GM23338 (cell line): ENCODE measurements at regions not wholly inside any gene's neighbourhood (a gene's known extent, or its start where the extent isn't known, plus 50 kb on each side); places are given as distances from the start of the nearest gene placed in this dataset.
"Not testable (repeated sequence)": the region's sequence is repeated elsewhere in the genome, so short reads cannot be mapped to it uniquely, and the experiment has no call there.

Source experiments
- ATAC-seq: fragments of 200-7000 bp; cut with Tn5 transposase; 3 replicates; pipeline ENCODE4 v1.9.1; 2020
- DNase-seq: peaks from one replicate; pipeline ENCODE4 v3.0.0-alpha.2; 2015; ENCODE audit warnings: low spot score
- H2AFZ ChIP-seq: fragments of 200-600 bp; sonication (generic); 2 replicates; pipeline ENCODE4 v1.8.0; 2016; ENCODE audit warnings: antibody characterized with exemption, mild to moderate bottlenecking, moderate library complexity
- H3F3A ChIP-seq: fragments of 200-600 bp; sonication (generic); replicated peaks from 2 replicates; pipeline ENCODE4 v1.8.0; 2017; ENCODE audit warnings: antibody characterized with exemption, mixed run types, low read depth
- H3K27ac ChIP-seq: fragments of 200-600 bp; sonication (generic); 2 replicates; pipeline ENCODE4 v1.6.1; 2016; ENCODE audit warnings: low read depth
- H3K27me3 ChIP-seq: fragments of 200-600 bp; sonication (generic); 2 replicates; pipeline ENCODE4 v1.8.0; 2016; ENCODE audit warnings: mild to moderate bottlenecking, mixed run types, moderate library complexity; ENCODE audit not compliant: insufficient read depth
- H3K36me3 ChIP-seq: fragments of 200-600 bp; sonication (generic); 2 replicates; pipeline ENCODE4 v1.8.0; 2016; ENCODE audit warnings: mild to moderate bottlenecking; ENCODE audit not compliant: insufficient read depth
- H3K4me1 ChIP-seq: fragments of 200-600 bp; sonication (generic); 2 replicates; pipeline ENCODE4 v1.8.0; 2016; ENCODE audit warnings: mild to moderate bottlenecking, moderate library complexity; ENCODE audit not compliant: insufficient read depth
- H3K4me2 ChIP-seq: fragments of 200-600 bp; sonication (generic); 2 replicates; pipeline ENCODE4 v1.7.1; 2017; ENCODE audit warnings: mixed run types
- H3K4me3 ChIP-seq: fragments of 200-600 bp; sonication (generic); 2 replicates; pipeline ENCODE4 v1.6.1; 2016; ENCODE audit warnings: mixed run types
- H3K79me2 ChIP-seq: fragments of 200-600 bp; sonication (generic); replicated peaks from 2 replicates; pipeline ENCODE4 v1.8.0; 2017; ENCODE audit warnings: mild to moderate bottlenecking; ENCODE audit not compliant: insufficient read depth
- H3K9me2 ChIP-seq: fragments of 200-600 bp; sonication (generic); 2 replicates; pipeline ENCODE4 v1.8.0; 2017; ENCODE audit not compliant: insufficient read depth
- H4K20me1 ChIP-seq: fragments of 200-600 bp; sonication (generic); replicated peaks from 2 replicates; pipeline ENCODE4 v1.8.0; 2017; ENCODE audit warnings: mild to moderate bottlenecking; ENCODE audit not compliant: insufficient read depth
- H3K27ac Mint-ChIP-seq: 2 replicates; pipeline ENCODE4 v1.8.0; 2020; ENCODE audit warnings: inconsistent platforms, mild to moderate bottlenecking, moderate library complexity, mixed read lengths
- H3K27me3 Mint-ChIP-seq: 3 replicates; pipeline ENCODE4 v1.8.0; 2022; ENCODE audit warnings: low read depth, mild to moderate bottlenecking, moderate library complexity, mixed read lengths, inconsistent platforms; ENCODE audit not compliant: insufficient read depth, poor library complexity
- H3K36me3 Mint-ChIP-seq: 3 replicates; pipeline ENCODE4 v1.8.0; 2021; ENCODE audit warnings: low read depth, mild to moderate bottlenecking, inconsistent platforms, moderate library complexity, mixed read lengths
- H3K4me1 Mint-ChIP-seq: 3 replicates; pipeline ENCODE4 v1.8.0; 2020; ENCODE audit warnings: mild to moderate bottlenecking, inconsistent platforms, mixed read lengths
- H3K4me3 Mint-ChIP-seq: 3 replicates; pipeline ENCODE4 v1.8.0; 2021; ENCODE audit warnings: moderate library complexity, mild to moderate bottlenecking, inconsistent platforms, mixed read lengths
- H3K9me3 Mint-ChIP-seq: 3 replicates; pipeline ENCODE4 v1.8.0; 2020; ENCODE audit warnings: moderate library complexity, mild to moderate bottlenecking, inconsistent platforms, mixed read lengths
- CREB1 ChIP-seq: fragments of 250-450 bp; sonication (Bioruptor Pico); IDR thresholded peaks from 2 replicates; pipeline ENCODE4 v1.5.0; 2020; ENCODE audit warnings: low read depth, mild to moderate bottlenecking, moderate library complexity
- ETS1 ChIP-seq: IDR thresholded peaks from 2 replicates; pipeline ENCODE4 v1.6.1; 2016; ENCODE audit warnings: antibody characterized with exemption
- NANOG ChIP-seq: IDR thresholded peaks from 2 replicates; pipeline ENCODE4 v1.6.1; 2016; ENCODE audit warnings: antibody characterized with exemption, borderline replicate concordance
- POLR2AphosphoS5 ChIP-seq: IDR thresholded peaks from 2 replicates; pipeline ENCODE4 v1.6.1; 2016; ENCODE audit warnings: antibody characterized with exemption, low read depth
- REST ChIP-seq: IDR thresholded peaks from one replicate; pipeline ENCODE4 v1.6.1; 2018; ENCODE audit warnings: antibody characterized with exemption; ENCODE audit not compliant: unreplicated experiment
- STAT1 ChIP-seq: IDR thresholded peaks from one replicate; pipeline ENCODE4 v1.6.1; 2016; ENCODE audit warnings: antibody characterized with exemption; ENCODE audit not compliant: unreplicated experiment
- ZNF331 ChIP-seq: fragments of 250-450 bp; sonication (Bioruptor Pico); IDR thresholded peaks from 2 replicates; pipeline ENCODE4 v1.5.0; 2020; ENCODE audit warnings: low read depth, mild to moderate bottlenecking, moderate library complexity
- ZNF462 ChIP-seq: fragments of 250-450 bp; sonication (Bioruptor Pico); IDR thresholded peaks from 2 replicates; pipeline ENCODE4 v1.5.0; 2020; ENCODE audit warnings: mild to moderate bottlenecking, moderate library complexity

- Mint-ChIP-seq H3K36me3 (peaks cover 3% of the 10 kb centered on the region; the same call in 2 of the 3 replicates), H3K27me3 (peaks cover 2% of the 10 kb centered on the region), H3K9me3 (peaks cover 17% of the 10 kb centered on the region), H3K27ac (no peak overlapping the region), H3K4me1 (peaks cover 3% of the 10 kb centered on the region; the same call in 1 of the 3 replicates), H3K4me3 (no peak overlapping the region)
- no peak overlapping the region for H3K27ac ChIP-seq
- 0 out of 2 replicates have a peak, but pooled peaks cover 6% of the 10 kb centered on the region for H3K9me2 ChIP-seq
- ATAC-seq, result no peak
- no peak overlapping the region for H3K4me2 ChIP-seq
- TF ChIP-seq STAT1, result no peak
- TF ChIP-seq CREB1 (CRISPR knock-in tag), result no peak
- no peak for TF ChIP-seq ZNF331 (CRISPR knock-in tag)
- no peak for TF ChIP-seq REST
- no peak for TF ChIP-seq POLR2AphosphoS5
- no peak for TF ChIP-seq ZNF462
- no peak for TF ChIP-seq ETS1
- no peak for TF ChIP-seq NANOG
- H3K79me2 ChIP-seq, result no peaks in the 10 kb centered on the region
- no peak overlapping the region for H3K4me3 ChIP-seq
- H3F3A ChIP-seq, result no peaks in the 10 kb centered on the region
- H2AFZ ChIP-seq, result no peak overlapping the region
- no peaks in the 10 kb centered on the region for H3K27me3 ChIP-seq
- H3K4me1 ChIP-seq, result no peaks in the 10 kb centered on the region; the same call in 1 of the 2 replicates
- no peaks in the 10 kb centered on the region for H3K36me3 ChIP-seq
- H4K20me1 ChIP-seq, result no peaks in the 10 kb centered on the region
- DNase-seq, result no peak
These were observed 75.1 kb downstream of the MAT2B start for GRCh38 chr5:163580516-163580915.

GRCh38 chr5:163583491-163584153, 78.2 kb downstream of the MAT2B start:
- not testable (repeated sequence) for H3K4me3 ChIP-seq, H4K20me1 ChIP-seq, H3K36me3 Mint-ChIP-seq, H3K27ac ChIP-seq, H3K79me2 ChIP-seq, H3K4me1 Mint-ChIP-seq, ATAC-seq, H3K4me1 ChIP-seq, H3K4me3 Mint-ChIP-seq, H3K36me3 ChIP-seq, H3K27me3 Mint-ChIP-seq, H3K27me3 ChIP-seq, DNase-seq, H3K9me2 ChIP-seq, H2AFZ ChIP-seq, H3F3A ChIP-seq, H3K27ac Mint-ChIP-seq, H3K4me2 ChIP-seq
- H3K9me3 Mint-ChIP-seq, result peaks cover 17% of the 10 kb centered on the region
